ENCODE measurements at regions not wholly inside any gene's neighbourhood (a gene's known extent, or its start where the extent isn't known, plus 50 kb on each side); places are given as distances from the start of the nearest gene placed in this dataset.

DNA sequence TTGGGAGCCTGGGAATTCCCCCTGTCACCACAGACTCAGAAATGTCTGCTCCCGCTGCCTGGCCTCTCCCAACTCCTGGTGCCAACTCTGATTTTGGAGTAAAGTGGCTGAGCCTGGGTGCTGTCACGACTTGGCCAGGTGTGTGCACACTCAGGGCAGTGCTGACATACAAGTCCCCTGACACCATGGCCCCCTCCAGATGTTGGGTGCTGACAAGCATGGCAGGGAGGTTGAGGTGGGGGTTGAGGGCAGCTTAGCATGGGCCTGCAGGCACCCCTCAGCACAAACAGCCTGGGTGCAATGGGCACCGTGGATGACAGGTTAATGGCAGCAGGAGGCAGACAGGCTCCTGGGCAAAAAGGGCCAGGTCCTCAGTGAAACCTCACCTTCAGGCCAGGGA, 511.2 kb downstream of the SQOR start:
- TF ChIP-seq CTCF (IDR thresholded peaks at IDR 0.05; ENCODE audit: insufficient read depth, low read depth, low read length) (no peak), EZH2 (IDR thresholded peaks at IDR 0.05; ENCODE audit: insufficient read depth, low read length) (no peak)

Measured in astrocyte (in vitro differentiated cells and primary cell).